ENCODE measurements at regions not wholly inside any gene's neighbourhood (a gene's known extent, or its start where the extent isn't known, plus 50 kb on each side); places are given as distances from the start of the nearest gene placed in this dataset.

DNA sequence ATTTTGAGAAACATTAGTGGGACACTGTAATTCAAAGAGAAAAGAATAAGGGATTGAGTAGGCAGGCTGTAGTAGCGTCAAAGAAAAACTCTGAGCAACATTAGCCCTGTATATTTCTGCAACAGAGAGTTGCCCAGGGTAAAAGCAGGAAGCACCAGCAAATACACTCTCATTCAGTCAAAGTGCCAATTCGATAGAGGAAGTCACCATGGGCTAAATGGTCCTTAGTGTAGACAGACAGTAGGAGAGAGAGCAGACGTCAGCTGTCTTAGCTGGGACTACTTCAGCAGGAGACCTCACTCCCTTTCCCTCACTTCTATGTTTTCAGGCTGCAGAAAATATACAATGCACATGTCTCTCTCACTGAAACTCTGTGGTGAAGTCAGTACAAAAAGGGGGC is 2073.8 kb upstream of the TENM3 start:
- no peak for DNase-seq (ENCODE audit: low read depth, low spot score)
- H3K4me3 ChIP-seq (ENCODE audit: low read depth, low read length), result no peak overlapping the region
- TF ChIP-seq, protein P1, sequence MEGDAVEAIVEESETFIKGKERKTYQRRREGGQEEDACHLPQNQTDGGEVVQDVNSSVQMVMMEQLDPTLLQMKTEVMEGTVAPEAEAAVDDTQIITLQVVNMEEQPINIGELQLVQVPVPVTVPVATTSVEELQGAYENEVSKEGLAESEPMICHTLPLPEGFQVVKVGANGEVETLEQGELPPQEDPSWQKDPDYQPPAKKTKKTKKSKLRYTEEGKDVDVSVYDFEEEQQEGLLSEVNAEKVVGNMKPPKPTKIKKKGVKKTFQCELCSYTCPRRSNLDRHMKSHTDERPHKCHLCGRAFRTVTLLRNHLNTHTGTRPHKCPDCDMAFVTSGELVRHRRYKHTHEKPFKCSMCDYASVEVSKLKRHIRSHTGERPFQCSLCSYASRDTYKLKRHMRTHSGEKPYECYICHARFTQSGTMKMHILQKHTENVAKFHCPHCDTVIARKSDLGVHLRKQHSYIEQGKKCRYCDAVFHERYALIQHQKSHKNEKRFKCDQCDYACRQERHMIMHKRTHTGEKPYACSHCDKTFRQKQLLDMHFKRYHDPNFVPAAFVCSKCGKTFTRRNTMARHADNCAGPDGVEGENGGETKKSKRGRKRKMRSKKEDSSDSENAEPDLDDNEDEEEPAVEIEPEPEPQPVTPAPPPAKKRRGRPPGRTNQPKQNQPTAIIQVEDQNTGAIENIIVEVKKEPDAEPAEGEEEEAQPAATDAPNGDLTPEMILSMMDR (IDR thresholded peaks at IDR 0.05; ENCODE audit: low read depth, low read length), result no peak
- in situ Hi-C loops (cut with HindIII; ENCODE audit: low sequenced_read_pairs), result no loop called here

DNA sequence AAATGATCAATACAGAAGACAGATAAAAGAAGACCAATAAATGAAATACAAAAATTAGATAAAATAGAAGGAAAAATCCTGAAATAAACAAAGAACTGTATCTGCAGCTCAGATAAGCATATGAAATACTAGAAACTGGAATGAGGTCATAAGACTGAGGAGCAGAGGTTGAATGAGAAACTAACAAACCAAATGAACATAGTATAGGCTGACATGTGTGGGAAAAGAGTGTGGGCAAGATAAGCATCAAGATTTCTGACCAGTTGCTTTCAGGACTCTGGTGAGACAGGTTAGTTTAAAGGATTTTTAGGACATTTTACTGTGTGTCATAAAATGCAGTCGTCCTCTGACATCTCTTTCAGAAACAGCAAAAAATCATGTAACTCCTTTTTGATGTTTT is 2073.2 kb upstream of the TENM3 start:
- in situ Hi-C loops (cut with HindIII; ENCODE audit: low sequenced_read_pairs), result no loop called here
- TF ChIP-seq, protein P1 (IDR thresholded peaks at IDR 0.05; ENCODE audit: low read depth, low read length), result no peak
- H3K4me3 ChIP-seq (ENCODE audit: low read depth, low read length), result no peak overlapping the region
- no peak for DNase-seq (ENCODE audit: low read depth, low spot score)

DNA sequence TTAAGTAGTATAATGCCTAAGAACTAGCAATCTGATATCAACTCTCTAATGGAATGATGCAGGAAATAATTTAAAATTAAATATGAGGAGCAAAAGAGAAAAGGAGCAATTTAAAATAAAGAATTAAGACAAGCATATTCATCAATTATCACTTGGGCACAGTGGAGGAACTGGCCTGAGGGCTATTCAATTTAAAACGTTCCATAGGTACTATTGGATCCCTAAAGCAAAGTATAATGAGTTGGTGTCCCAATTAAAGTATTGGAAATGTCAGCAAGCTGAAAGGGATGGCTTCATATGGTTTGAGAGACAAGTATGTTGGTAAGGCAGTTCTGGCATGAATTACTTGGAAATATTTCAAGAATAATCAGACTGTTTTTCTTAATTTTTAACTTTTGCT is 2064.1 kb upstream of the TENM3 start:
- no peak overlapping the region for H3K4me3 ChIP-seq (ENCODE audit: low read depth, low read length)
- in situ Hi-C loops (cut with HindIII; ENCODE audit: low sequenced_read_pairs), result no loop called here
- DNase-seq (ENCODE audit: low read depth, low spot score), result no peak
- TF ChIP-seq, protein P1 (IDR thresholded peaks at IDR 0.05; ENCODE audit: low read depth, low read length), result no peak

DNA sequence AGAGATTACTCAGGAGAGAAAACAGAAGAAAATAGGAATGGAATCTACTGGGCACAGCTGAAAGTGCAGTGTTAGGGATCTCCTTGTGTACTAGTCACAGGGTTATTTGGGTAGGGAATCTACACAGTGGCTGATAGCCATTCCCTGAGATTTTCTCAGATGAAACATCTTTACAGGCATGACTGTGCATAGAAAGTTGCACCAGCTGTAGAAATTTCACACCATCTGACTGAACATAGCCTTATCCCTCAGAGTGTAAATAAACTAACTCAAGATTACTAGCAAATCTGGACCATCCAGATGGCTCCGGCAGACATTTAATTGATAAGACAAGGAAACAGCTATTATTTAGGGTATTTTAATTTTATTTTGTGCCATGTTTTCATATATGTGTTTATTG is 2053.5 kb upstream of the TENM3 start:
- in situ Hi-C loops (cut with HindIII; ENCODE audit: low sequenced_read_pairs), result no loop called here
- DNase-seq (ENCODE audit: low read depth, low spot score), result no peak
- TF ChIP-seq, protein P1 (IDR thresholded peaks at IDR 0.05; ENCODE audit: low read depth, low read length), result no peak
- H3K4me3 ChIP-seq (ENCODE audit: low read depth, low read length), result no peak overlapping the region

DNA sequence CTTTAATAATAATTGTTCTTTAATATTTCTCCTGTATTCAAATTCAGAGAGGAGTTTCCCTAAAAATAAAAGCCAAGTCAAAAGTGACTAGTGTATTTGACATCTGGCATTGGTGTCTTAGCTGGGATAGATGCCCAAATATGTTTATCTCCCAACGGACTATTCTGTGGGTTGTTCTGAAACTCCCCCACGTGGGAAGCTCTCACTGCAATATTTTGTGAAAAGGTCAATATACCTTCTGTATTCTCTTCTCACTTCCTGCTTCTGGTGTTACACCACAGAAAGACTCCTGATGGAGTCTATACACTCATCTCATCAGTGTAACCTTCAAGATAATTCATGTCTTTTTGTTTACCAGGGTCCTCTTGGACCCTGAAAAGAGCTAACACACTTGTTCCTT is 2052.8 kb upstream of the TENM3 start:
- in situ Hi-C loops (cut with HindIII; ENCODE audit: low sequenced_read_pairs), result no loop called here
- TF ChIP-seq, protein P1 (IDR thresholded peaks at IDR 0.05; ENCODE audit: low read depth, low read length), result no peak
- no peak overlapping the region for H3K4me3 ChIP-seq (ENCODE audit: low read depth, low read length)
- no peak for DNase-seq (ENCODE audit: low read depth, low spot score)

DNA sequence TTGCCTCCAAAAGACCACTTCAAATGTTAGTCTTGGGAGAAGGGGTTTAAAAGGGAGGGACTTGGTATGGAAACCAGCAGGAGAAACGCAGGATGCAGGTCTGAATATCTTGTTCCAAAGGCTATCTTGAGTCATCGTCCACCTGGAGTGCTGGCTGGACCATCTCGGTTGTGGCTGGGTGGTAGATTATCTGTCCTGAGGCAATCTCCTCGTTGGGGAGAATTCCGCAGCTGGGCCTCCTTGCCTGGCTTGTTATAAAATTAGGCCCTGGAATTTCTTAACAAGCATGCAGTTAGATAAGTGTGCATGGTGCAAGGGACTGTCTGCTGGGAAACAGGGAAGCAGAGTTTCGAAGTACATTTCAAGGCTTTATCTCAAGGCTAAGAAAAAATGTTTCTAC is 2045.7 kb upstream of the TENM3 start:
- TF ChIP-seq, protein P1 (IDR thresholded peaks at IDR 0.05; ENCODE audit: low read depth, low read length), result no peak
- in situ Hi-C loops (cut with HindIII; ENCODE audit: low sequenced_read_pairs), result no loop called here
- no peak for DNase-seq (ENCODE audit: low read depth, low spot score)
- no peak overlapping the region for H3K4me3 ChIP-seq (ENCODE audit: low read depth, low read length)

DNA sequence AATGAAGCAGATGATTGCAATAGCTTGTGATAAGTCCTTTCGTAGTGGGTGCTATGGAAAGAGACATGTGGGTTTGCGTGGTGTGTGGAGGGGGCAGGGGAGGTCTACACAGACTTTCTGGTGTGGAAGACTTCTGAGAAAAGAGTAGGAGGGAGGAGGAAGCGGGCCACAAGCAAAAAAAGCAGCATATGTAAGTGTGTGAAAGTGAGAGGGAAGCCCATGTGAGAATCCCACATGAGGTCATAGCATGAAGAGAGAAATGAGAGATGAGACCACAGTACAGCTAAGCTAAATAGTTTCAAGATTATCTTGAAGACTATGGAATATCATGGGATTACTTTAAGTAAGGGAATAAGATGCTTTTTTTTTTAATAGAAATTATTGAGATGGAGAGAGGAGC is 2039.9 kb upstream of the TENM3 start:
- in situ Hi-C loops (cut with HindIII; ENCODE audit: low sequenced_read_pairs), result no loop called here

More for the DNA sequence above, 2039.9 kb upstream of the TENM3 start:
- no peak for DNase-seq (ENCODE audit: low read depth, low spot score)
- H3K4me3 ChIP-seq (ENCODE audit: low read depth, low read length), result no peak overlapping the region
- TF ChIP-seq, protein P1 (IDR thresholded peaks at IDR 0.05; ENCODE audit: low read depth, low read length), result no peak

All from astrocyte of the spinal cord (primary cell).